ENCODE measurements at regions not wholly inside any gene's neighbourhood (a gene's known extent, or its start where the extent isn't known, plus 50 kb on each side); places are given as distances from the start of the nearest gene placed in this dataset.

DNA sequence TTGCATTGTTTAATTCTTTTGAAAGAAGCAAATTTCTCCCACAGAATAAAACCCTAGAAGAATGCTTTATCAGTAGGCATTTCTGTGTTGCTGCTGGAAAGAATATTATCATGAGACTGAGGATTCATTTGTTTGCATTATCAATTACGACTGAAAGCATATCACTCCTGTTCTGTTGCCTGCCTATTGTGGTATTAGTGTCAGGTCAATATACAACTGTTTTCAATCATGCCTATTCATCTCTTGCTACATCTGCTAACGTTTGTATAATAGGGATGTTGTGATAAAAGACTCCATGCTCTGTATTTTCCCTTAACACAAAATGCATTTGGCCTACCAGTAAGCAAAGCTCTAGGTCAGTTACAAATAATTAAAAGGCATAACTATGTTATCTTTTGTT, 221.5 kb downstream of the PTPRC start:
- no peak overlapping the region for H3K4me3 ChIP-seq (ENCODE audit: low read depth, low read length, poor library complexity, severe bottlenecking)
- TF ChIP-seq, protein P1, sequence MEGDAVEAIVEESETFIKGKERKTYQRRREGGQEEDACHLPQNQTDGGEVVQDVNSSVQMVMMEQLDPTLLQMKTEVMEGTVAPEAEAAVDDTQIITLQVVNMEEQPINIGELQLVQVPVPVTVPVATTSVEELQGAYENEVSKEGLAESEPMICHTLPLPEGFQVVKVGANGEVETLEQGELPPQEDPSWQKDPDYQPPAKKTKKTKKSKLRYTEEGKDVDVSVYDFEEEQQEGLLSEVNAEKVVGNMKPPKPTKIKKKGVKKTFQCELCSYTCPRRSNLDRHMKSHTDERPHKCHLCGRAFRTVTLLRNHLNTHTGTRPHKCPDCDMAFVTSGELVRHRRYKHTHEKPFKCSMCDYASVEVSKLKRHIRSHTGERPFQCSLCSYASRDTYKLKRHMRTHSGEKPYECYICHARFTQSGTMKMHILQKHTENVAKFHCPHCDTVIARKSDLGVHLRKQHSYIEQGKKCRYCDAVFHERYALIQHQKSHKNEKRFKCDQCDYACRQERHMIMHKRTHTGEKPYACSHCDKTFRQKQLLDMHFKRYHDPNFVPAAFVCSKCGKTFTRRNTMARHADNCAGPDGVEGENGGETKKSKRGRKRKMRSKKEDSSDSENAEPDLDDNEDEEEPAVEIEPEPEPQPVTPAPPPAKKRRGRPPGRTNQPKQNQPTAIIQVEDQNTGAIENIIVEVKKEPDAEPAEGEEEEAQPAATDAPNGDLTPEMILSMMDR (conservative IDR thresholded peaks at IDR 0.05; ENCODE audit: low read depth, low read length): no peak
- TF ChIP-seq EZH2 (IDR thresholded peaks at IDR 0.05; ENCODE audit: borderline replicate concordance, low read depth, low read length, poor library complexity, severe bottlenecking): no peak
- ChIA-PET POLR2A (ENCODE audit: low non-redundant PET) (no interaction called here), CTCF (no interaction called here)
- no peaks in the 10 kb centered on the region for H3K9me3 ChIP-seq (ENCODE audit: low read depth, low read length, poor library complexity, severe bottlenecking)
- intact Hi-C loops (cut with micrococcal nuclease; ENCODE audit: unreplicated experiment): no loop called here
- peaks cover 48% of the 10 kb centered on the region for H3K36me3 ChIP-seq (ENCODE audit: insufficient read depth, low read length, poor library complexity, severe bottlenecking)
- no peak for DNase-seq (ENCODE audit: low spot score)
- no TSS peak for BruUV-seq (replicated peaks)
- peak overlapping the region; percentile 21 for H3K27ac ChIP-seq (ENCODE audit: low read depth, low read length, poor library complexity, severe bottlenecking)
- peaks cover 42% of the 10 kb centered on the region for H3K4me1 ChIP-seq (ENCODE audit: insufficient read depth, low read length, poor library complexity, severe bottlenecking)
- no peaks in the 10 kb centered on the region for H3K27me3 ChIP-seq (replicated peaks; ENCODE audit: insufficient read depth, low read depth, low read length, poor library complexity)

DNA sequence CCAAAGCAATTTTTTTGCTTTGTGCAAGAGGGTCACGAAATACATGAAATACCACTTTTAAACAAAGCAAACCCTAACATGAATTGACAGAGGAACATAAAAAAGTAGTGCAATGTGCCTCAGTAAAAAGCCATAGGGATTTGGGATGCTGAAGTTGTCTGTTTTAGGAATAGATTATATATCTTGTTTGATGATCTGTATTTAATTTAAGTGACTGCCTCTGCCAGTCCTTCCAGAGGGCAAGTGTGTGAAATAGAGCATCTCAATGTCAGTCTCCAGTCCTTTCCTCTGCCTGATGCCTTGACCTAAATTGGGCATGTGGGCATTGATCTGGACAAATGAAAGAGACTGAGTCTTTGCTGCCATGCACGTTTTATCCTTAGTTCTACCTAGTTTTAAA, 222.8 kb downstream of the PTPRC start:
- intact Hi-C loops (cut with micrococcal nuclease; ENCODE audit: unreplicated experiment): no loop called here
- Histone ChIP-seq H3K4me1 (ENCODE audit: insufficient read depth, low read length, poor library complexity, severe bottlenecking) (peaks cover 52% of the 10 kb centered on the region), H3K27me3 (replicated peaks; ENCODE audit: insufficient read depth, low read depth, low read length, poor library complexity) (no peaks in the 10 kb centered on the region), H3K27ac (ENCODE audit: low read depth, low read length, poor library complexity, severe bottlenecking) (no peak overlapping the region), H3K4me3 (ENCODE audit: low read depth, low read length, poor library complexity, severe bottlenecking) (no peak overlapping the region), H3K36me3 (ENCODE audit: insufficient read depth, low read length, poor library complexity, severe bottlenecking) (peaks cover 38% of the 10 kb centered on the region), H3K9me3 (ENCODE audit: low read depth, low read length, poor library complexity, severe bottlenecking) (no peaks in the 10 kb centered on the region)
- BruUV-seq (replicated peaks): no TSS peak
- POLR2A ChIA-PET (ENCODE audit: low non-redundant PET): no interaction called here
- DNase-seq (ENCODE audit: low spot score): no peak
- CTCF ChIA-PET: no interaction called here
- TF ChIP-seq, protein P1 (conservative IDR thresholded peaks at IDR 0.05; ENCODE audit: low read depth, low read length): no peak
- no peak for TF ChIP-seq EZH2 (IDR thresholded peaks at IDR 0.05; ENCODE audit: borderline replicate concordance, low read depth, low read length, poor library complexity, severe bottlenecking)

DNA sequence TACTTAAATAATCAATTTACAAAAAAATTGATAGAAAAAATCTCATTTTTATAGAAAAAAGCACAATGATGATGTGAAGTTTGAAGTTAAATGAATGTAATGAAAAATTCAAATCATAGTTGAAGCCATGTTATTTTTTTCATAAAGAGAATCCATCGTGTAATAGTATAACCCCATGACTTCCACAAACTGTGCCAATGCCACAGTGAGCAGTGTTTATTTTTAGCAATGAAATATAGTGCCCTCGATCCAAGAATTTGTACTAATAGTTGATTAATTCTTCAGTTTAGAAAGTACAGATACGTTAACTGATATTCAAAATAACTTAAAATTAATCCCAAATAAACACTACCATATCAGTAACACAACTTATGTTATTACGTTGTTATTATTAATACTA, 225.9 kb downstream of the PTPRC start:
- intact Hi-C loops (cut with micrococcal nuclease; ENCODE audit: unreplicated experiment): no loop called here
- H3K27ac ChIP-seq (ENCODE audit: low read depth, low read length, poor library complexity, severe bottlenecking): no peak overlapping the region
- BruUV-seq (replicated peaks): no TSS peak
- no peak for DNase-seq (ENCODE audit: low spot score)
- peaks cover 61% of the 10 kb centered on the region for H3K4me1 ChIP-seq (ENCODE audit: insufficient read depth, low read length, poor library complexity, severe bottlenecking)
- TF ChIP-seq, protein P1 (conservative IDR thresholded peaks at IDR 0.05; ENCODE audit: low read depth, low read length): no peak
- TF ChIP-seq EZH2 (IDR thresholded peaks at IDR 0.05; ENCODE audit: borderline replicate concordance, low read depth, low read length, poor library complexity, severe bottlenecking): no peak
- no peaks in the 10 kb centered on the region for H3K27me3 ChIP-seq (replicated peaks; ENCODE audit: insufficient read depth, low read depth, low read length, poor library complexity)
- H3K9me3 ChIP-seq (ENCODE audit: low read depth, low read length, poor library complexity, severe bottlenecking): no peaks in the 10 kb centered on the region
- no peak overlapping the region for H3K4me3 ChIP-seq (ENCODE audit: low read depth, low read length, poor library complexity, severe bottlenecking)
- H3K36me3 ChIP-seq (ENCODE audit: insufficient read depth, low read length, poor library complexity, severe bottlenecking): peaks cover 18% of the 10 kb centered on the region
- POLR2A ChIA-PET (ENCODE audit: low non-redundant PET): no interaction called here
- CTCF ChIA-PET: no interaction called here

Data from A673 (cell line).